BLaER1 (cell line): ENCODE measurements at regions not wholly inside any gene's neighbourhood (a gene's known extent, or its start where the extent isn't known, plus 50 kb on each side); places are given as distances from the start of the nearest gene placed in this dataset.
"Not testable (repeated sequence)": the region's sequence is repeated elsewhere in the genome, so short reads cannot be mapped to it uniquely, and the experiment has no call there.

Experiments used
- H3K27ac ChIP-seq: shearing (Covaris generic); formaldehyde crosslinking; 2 replicates; pipeline ENCODE4 v1.8.1; 2022
- H3K27me3 ChIP-seq: shearing (Covaris generic); formaldehyde crosslinking; 2 replicates; pipeline ENCODE4 v1.8.1; 2022
- H3K36me3 ChIP-seq: shearing (Covaris generic); formaldehyde crosslinking; 2 replicates; pipeline ENCODE4 v1.8.1; 2022
- H3K4me1 ChIP-seq: shearing (Covaris generic); formaldehyde crosslinking; 2 replicates; pipeline ENCODE4 v1.8.1; 2022
- H3K4me2 ChIP-seq: shearing (Covaris generic); formaldehyde crosslinking; 2 replicates; pipeline ENCODE4 v1.8.1; 2022
- H3K4me3 ChIP-seq: shearing (Covaris generic); formaldehyde crosslinking; 2 replicates; pipeline ENCODE4 v1.8.1; 2022
- H3K9ac ChIP-seq: shearing (Covaris generic); formaldehyde crosslinking; 2 replicates; pipeline ENCODE4 v1.8.1; 2022
- H3K9me3 ChIP-seq: shearing (Covaris generic); formaldehyde crosslinking; 2 replicates; pipeline ENCODE4 v1.8.1; 2022
- H4K20me1 ChIP-seq: shearing (Covaris generic); formaldehyde crosslinking; 2 replicates; pipeline ENCODE4 v1.8.1; 2022
- Cebpa-rat ChIP-seq: shearing (Covaris generic); IDR thresholded peaks from 2 replicates; pipeline ENCODE4 v1.8.1; 2022

GRCh38 chr9:63817622-63818518 is 1467.1 kb downstream of the FOXD4L5 start:
- Histone ChIP-seq H3K36me3 (no peaks in the 10 kb centered on the region), H3K4me1 (no peaks in the 10 kb centered on the region), H3K4me3 (no peak overlapping the region), H3K9ac (no peak overlapping the region), H3K27me3 (no peaks in the 10 kb centered on the region), H4K20me1 (no peaks in the 10 kb centered on the region), H3K27ac (no peak overlapping the region), H3K4me2 (no peak overlapping the region), H3K9me3 (peaks cover 55% of the 10 kb centered on the region)
- no peak for TF ChIP-seq Cebpa-rat

- TF ChIP-seq Cebpa-rat: no peak
- Histone ChIP-seq H3K4me1 (no peaks in the 10 kb centered on the region), H3K36me3 (no peaks in the 10 kb centered on the region), H3K9ac (no peak overlapping the region), H3K27ac (no peak overlapping the region), H3K4me2 (no peak overlapping the region), H3K27me3 (no peaks in the 10 kb centered on the region), H3K4me3 (no peak overlapping the region), H3K9me3 (peaks cover 55% of the 10 kb centered on the region), H4K20me1 (no peaks in the 10 kb centered on the region)
Observed at GRCh38 chr9:63816751-63817621, 1468.0 kb downstream of the FOXD4L5 start.

DNA sequence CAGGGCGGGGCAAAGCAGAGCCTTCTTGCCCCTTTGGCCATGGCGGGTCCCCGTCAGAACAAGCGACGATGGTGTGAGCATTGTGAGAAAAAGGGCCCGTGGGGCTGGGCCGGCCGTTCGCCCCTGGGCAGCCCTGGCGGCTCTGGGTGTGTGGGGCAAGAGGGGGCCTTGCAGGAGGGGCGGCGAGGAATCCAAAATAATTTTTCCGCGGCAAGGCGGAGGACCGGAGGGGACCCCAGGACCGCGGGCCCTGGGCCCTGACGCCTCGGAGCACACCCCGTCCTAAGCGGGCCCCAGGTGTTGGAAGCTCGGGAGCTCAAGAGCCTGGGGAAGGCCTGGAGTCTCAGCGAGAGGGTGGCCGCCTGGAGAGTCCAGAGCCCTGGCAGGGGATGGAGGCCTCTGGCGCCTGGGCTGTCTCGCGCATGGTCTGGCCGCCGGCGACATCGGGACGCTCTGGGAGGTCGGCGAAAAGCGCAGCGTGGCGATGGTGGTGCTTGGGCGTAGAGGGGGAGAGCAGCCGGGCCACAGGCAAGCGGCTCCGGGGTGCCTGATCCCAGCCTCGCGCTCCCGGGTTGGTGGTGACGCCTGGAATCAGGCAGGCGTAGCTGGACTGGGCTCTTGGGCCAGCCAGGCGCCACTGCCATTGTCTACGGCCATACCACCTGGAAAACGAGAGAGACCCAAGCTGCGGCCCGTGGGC is 1469.9 kb downstream of the FOXD4L5 start:
- not testable (repeated sequence) for H3K4me3 ChIP-seq, H3K27ac ChIP-seq, H3K27me3 ChIP-seq, H3K36me3 ChIP-seq, H3K4me1 ChIP-seq, H4K20me1 ChIP-seq, H3K4me2 ChIP-seq, H3K9ac ChIP-seq
- peaks cover 55% of the 10 kb centered on the region for H3K9me3 ChIP-seq

GRCh38 chr9:63813391-63814021 is 1471.5 kb downstream of the FOXD4L5 start:
- not testable (repeated sequence) for H3K4me2 ChIP-seq, H4K20me1 ChIP-seq, H3K4me1 ChIP-seq, H3K9ac ChIP-seq, H3K4me3 ChIP-seq, H3K36me3 ChIP-seq, H3K27me3 ChIP-seq, H3K27ac ChIP-seq
- H3K9me3 ChIP-seq: peaks cover 49% of the 10 kb centered on the region

DNA sequence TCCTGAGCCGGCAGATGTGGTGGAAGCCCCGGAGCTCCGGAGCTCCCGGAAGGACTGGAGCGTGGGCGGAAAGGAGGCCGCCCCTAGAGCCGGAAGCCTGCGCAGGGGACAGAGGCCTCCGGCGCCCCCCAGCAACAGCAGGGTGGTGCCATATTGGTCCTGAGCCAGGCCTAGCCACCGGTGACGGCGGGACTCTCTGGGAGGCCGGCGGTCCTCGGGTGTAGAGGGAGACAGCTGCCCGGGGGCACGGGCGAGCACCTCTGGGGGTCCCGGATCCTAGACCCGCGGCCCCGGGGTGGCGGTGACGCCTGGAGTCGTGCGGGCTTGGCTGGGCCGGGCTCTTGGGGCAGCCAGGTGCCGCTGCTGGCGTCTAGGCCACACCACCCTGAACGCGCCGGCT is 1472.2 kb downstream of the FOXD4L5 start:
- H4K20me1 ChIP-seq, H3K9ac ChIP-seq, H3K4me1 ChIP-seq, H3K27me3 ChIP-seq, H3K4me2 ChIP-seq, H3K36me3 ChIP-seq, H3K27ac ChIP-seq, H3K4me3 ChIP-seq: not testable (repeated sequence)
- H3K9me3 ChIP-seq: peaks cover 42% of the 10 kb centered on the region

DNA sequence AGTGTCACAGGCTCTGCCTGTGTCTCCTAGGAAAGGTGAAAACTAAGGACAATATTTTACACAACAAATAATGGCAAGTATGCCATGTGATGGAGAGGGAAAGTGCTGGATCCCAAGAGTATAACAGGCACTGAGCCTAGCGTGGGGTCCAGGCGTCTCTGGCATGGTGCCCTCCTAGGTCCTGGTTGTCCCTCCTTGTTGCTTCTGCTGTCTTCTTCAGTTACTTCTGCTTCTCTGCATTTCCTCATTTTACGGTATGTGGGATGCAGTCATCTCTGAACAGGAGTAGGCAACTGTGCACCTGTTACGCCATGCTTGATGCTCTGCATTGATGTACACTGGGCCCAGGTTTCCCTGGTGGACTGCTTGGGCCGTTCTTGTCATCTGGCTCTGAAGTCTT is 1480.8 kb downstream of the FOXD4L5 start:
- not testable (repeated sequence) for H3K36me3 ChIP-seq, H3K9me3 ChIP-seq, H3K9ac ChIP-seq, H3K27me3 ChIP-seq, H3K4me1 ChIP-seq, H3K4me3 ChIP-seq, H3K4me2 ChIP-seq, H3K27ac ChIP-seq, H4K20me1 ChIP-seq

DNA sequence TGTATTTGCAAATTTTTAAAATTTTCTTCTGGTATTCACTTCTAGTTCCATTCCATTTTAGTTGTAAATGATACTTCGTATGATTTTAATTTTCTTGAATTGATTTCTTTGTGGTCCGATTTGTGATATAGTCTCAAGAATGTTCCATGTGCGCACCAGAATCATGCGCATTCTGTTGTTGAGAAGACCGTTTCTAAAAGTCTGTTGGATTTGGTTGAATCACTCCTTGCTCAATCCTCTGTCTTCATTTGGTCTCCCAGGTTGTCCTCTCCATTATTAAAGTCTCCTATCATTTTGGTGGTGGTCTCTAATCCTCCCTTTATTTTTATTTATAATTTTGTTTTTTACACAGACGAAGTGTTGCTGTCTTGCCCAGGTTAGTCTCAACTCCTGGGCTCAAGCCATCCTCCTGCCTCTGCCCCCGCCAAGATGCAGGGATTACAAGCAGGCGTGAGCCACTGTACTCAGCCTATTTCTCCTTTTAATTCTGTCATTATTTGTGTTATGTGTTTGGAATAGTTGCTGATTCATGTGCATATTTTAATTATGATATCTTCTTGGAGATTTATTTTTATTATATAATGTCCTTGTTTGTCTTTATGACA is 1490.8 kb downstream of the FOXD4L5 start:
- not testable (repeated sequence) for H3K4me2 ChIP-seq, H3K4me1 ChIP-seq, H3K9me3 ChIP-seq, H4K20me1 ChIP-seq, H3K4me3 ChIP-seq, H3K27ac ChIP-seq, H3K27me3 ChIP-seq, H3K36me3 ChIP-seq, H3K9ac ChIP-seq

GRCh38 chr9:63787454-63787853 is 1497.6 kb downstream of the FOXD4L5 start:
- not testable (repeated sequence) for H3K4me1 ChIP-seq, H3K4me2 ChIP-seq, H3K27ac ChIP-seq, H3K9ac ChIP-seq, H4K20me1 ChIP-seq, H3K27me3 ChIP-seq, H3K4me3 ChIP-seq, H3K36me3 ChIP-seq, H3K9me3 ChIP-seq

- not testable (repeated sequence) for H3K4me1 ChIP-seq, H3K27me3 ChIP-seq
- H3K9me3 ChIP-seq: peaks cover 20% of the 10 kb centered on the region
Observed at GRCh38 chr9:63785059-63785458, 1500.0 kb downstream of the FOXD4L5 start.

GRCh38 chr9:63784421-63784820 is 1500.6 kb downstream of the FOXD4L5 start:
- H4K20me1 ChIP-seq, H3K4me3 ChIP-seq, H3K27me3 ChIP-seq, H3K4me2 ChIP-seq, H3K9ac ChIP-seq, H3K4me1 ChIP-seq, H3K27ac ChIP-seq, H3K36me3 ChIP-seq: not testable (repeated sequence)
- H3K9me3 ChIP-seq: peaks cover 20% of the 10 kb centered on the region

More at GRCh38 chr9:63785059-63785458, 1500.0 kb downstream of the FOXD4L5 start:
- not testable (repeated sequence) for H4K20me1 ChIP-seq, H3K4me2 ChIP-seq, H3K9ac ChIP-seq, H3K36me3 ChIP-seq, H3K4me3 ChIP-seq, H3K27ac ChIP-seq

- H3K36me3 ChIP-seq, H3K4me1 ChIP-seq, H4K20me1 ChIP-seq, H3K4me2 ChIP-seq, H3K27ac ChIP-seq, H3K27me3 ChIP-seq, H3K9ac ChIP-seq, H3K4me3 ChIP-seq: not testable (repeated sequence)
- peaks cover 15% of the 10 kb centered on the region for H3K9me3 ChIP-seq
Observed at GRCh38 chr9:63781817-63782439, 1503.1 kb downstream of the FOXD4L5 start.

DNA sequence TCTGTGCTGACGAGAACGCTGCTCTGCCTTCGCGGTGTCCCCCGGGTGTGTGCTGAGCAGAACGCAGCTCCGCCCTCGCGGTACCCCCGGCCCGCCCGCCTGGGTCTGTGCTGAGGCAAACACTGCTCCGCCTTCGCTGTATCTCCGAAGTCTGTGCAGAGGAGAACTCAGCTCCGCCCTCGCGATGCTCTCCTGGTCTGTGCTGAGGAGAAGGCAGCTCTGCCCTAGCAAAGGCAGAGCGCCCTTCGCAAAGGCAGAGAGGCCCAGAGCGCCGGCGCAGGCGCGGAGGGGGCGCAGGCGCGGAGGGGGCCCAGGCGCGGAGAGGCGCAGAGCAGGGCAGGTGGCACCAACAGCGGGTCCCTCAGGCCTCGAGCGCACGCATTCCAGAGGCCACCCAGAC is 1503.6 kb downstream of the FOXD4L5 start:
- H3K27ac ChIP-seq, H3K27me3 ChIP-seq, H3K4me3 ChIP-seq, H3K9ac ChIP-seq, H3K4me2 ChIP-seq, H3K4me1 ChIP-seq, H3K36me3 ChIP-seq, H4K20me1 ChIP-seq: not testable (repeated sequence)
- peaks cover 15% of the 10 kb centered on the region for H3K9me3 ChIP-seq

GRCh38 chr9:63776220-63776619 is 1508.8 kb downstream of the FOXD4L5 start:
- H3K27ac ChIP-seq, H3K9me3 ChIP-seq, H3K4me3 ChIP-seq, H3K36me3 ChIP-seq, H4K20me1 ChIP-seq, H3K4me2 ChIP-seq, H3K9ac ChIP-seq, H3K27me3 ChIP-seq, H3K4me1 ChIP-seq: not testable (repeated sequence)
